HG02970 (cell line): ENCODE measurements at regions not wholly inside any gene's neighbourhood (a gene's known extent, or its start where the extent isn't known, plus 50 kb on each side); places are given as distances from the start of the nearest gene placed in this dataset.

Experiments used
- ATAC-seq: cut with Tn5 transposase; IDR thresholded peaks from one replicate; pipeline ENCODE4 v1.9.1; 2021; ENCODE audit warnings: mild to moderate bottlenecking, moderate library complexity, moderate number of reproducible peaks; ENCODE audit not compliant: unreplicated experiment, low FRiP score

DNA sequence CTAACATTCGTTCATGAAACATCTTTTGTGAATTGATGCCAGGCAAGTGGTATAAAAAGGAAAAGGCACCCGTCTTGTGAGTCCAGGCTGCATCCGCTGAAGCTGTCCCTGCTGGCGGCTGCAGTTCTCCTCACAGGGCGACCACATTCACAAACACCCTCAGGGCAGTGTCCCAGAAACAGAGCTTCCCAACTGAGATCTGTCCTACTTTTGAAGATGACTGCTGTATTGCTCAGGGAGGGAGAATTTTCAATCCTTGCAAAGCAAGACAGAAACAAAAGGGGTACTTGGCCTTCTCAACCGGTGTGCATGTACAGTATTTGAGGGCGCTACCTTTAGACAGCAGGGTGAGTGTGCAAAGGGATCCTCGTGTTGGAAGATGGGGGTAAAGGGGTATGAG lies 316.1 kb downstream of the GADD45G start:
- ATAC-seq: no peak

DNA sequence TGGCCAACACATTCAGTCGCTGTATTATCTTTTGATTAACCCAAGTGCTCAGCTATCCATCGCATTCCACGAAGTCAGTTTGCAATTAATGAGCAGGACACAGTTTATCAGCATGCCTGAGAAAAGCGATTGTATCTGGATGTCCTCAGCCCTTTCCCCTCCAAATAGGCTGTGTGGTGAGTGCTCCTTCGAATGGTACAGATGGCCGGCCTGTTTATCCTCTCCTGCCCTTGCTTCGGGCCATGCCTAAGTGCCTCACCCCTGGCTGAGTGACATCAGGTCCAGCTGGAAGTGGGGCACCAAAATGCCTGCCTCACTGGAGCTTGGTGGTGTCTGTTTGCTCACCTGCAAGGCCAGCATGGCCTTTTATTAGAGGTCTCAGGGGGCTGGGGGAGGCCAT lies 317.3 kb downstream of the GADD45G start:
- ATAC-seq: no peak

DNA sequence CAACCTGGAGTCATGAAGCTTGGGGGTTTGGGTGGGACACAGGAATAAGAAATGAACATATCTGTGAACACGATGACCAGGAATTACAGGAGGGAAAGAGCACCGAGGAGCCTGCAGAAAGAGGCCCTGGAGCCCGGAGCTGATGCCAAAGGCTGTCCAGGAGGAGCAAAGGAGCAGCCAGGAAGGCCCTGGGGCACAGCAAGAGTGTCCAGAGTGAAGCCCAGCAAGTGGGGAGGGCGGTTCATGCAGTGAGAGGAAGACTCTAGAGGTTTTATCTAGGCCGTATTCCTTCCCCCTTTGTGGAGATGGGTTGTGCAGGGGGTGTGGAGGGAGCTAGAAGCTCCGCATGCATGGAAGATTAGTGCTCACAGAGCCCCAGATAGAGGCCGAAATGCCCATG lies 318.4 kb downstream of the GADD45G start:
- ATAC-seq: no peak

DNA sequence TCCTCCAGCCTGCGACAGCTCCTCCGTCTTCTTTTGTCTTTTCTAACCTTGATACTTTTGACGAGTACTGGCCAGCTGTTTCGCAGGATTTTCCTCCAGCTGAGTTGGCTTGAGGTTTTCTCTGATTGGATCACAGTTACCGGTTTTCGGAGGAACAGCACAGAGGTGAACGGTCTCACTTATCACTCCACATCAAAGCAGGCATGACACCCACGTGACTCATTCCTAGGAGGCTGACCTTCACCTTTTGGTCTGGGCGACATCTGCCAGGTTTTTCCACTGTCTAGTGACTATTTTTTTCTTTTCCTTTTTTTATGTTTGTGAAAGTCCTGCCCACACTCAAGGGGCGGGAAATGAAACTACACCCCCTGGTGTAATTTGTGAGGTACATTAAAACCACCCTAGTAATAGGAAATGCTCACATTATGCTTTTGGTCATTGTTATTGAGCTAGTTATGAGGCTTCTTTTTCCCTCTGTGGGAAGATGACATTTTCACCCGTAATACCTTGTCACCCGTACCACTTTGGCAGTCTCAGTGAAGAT lies 319.2 kb downstream of the GADD45G start:
- ATAC-seq: no peak

DNA sequence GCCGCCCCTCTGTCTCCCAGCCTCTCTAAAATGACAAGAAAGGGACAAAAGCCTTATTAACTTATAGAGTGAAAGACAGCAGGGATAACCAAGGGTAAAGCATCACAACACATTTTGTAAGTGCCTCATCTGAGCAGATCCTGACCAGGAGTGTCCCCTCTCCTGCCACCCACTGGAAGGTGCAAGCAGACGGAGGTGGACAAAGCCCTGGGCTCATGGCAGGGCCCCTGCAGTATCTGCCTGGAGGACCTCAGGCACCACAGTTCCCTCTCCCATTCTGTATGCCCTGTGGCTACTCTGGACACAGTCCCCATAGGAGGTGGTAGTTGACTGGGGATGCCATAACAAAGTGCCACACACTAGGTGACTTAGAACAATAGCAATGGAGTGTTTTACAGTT lies 319.8 kb downstream of the GADD45G start:
- no peak for ATAC-seq

DNA sequence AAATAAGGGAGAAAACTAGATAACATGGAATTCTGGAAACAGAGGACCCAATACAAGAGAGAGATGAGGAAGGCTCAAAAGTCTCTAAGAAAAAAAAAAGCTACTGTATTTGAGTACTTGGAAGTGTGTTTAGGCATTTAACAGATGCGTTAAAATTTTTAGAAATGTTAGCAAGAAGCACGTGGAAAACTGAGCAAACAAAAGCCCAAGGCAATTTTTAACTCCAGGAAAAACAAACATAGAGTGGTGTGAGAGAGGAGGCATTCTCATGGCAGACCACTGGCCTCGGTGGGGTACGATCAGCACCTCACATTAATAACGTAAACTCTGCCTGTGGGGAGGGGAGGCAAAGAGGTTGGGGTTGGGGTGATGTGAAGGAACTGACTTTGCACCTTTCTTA lies 321.4 kb downstream of the GADD45G start:
- no peak for ATAC-seq

DNA sequence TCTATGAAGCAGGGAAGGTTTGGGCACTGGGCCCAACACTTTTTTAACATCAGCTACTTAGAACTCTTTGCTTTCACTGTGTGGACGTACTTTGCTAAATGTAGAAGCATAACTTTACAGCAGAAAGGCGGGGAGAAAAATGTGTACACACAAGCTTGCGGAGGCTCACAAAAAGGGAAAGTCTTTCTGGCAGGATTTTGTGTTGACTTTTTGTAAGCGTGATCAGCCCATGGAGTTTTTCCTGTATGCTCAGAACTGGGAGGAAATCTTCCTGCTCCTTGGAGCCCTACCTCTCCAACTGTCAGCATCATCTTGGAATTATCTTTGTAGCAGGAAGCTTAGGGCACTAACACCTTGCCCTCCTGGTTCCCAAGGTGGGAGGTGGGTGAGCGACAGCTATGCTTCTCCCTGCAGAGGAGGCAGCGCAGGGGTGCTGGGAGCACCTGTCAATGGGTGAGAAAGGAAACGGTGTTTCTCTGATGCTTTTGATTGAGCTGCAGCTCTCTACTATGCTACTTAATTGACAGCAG lies 321.9 kb downstream of the GADD45G start:
- no peak for ATAC-seq

DNA sequence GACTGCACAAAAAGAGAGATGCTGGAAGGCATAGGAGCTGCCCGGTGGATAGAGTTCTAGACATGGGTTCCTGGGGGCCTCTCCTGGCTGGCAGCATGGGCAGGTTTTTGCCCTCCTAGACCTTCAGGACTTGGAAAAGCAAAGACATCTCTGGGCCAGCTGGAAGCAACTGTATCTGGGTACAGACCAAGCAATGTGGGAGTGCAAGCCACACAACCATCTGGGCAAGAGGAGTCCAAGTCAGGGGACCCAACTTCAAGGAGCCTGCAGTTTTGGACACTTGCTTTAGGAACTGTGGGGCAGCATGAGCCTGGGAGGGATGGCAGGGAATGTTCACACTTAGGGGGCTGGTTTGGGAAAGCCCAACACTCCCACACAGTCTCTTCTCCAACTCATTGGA lies 323.3 kb downstream of the GADD45G start:
- no peak for ATAC-seq

DNA sequence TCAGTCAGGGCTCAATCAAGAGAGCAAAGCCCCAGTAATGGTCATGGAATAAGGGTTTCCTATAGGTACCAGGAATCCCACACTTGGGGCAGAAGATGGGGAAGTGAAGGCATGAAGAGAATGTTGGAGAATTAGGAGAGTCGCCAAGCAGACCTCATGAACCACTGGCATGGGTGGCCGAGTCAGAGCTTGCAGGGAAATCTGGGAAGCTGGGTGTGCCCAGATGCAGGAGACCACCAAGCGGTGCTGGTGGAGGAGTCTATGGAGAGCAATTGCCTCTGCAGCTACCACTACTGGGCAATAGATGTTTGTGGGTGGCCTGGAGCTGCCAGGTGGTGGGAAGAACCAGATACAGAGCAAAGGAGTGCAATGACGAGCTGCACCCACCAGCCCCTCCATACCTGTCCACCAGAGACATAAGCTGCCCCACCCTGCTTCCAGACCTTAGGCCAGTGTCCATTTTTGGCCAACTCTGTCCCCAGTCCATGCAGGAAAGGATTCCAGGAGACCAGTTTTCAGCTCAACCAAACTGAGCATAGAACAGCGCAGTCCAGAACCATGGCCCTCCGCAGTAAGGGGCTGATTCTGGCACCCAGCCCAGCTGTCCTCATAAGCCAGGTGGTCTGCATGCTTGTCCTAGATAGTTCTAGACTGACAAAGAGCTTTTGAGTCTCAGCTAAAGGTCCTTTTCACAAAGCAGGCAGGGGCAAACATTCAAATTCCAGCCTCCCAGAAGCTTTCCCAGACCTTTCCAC lies 323.9 kb downstream of the GADD45G start:
- ATAC-seq: no peak

DNA sequence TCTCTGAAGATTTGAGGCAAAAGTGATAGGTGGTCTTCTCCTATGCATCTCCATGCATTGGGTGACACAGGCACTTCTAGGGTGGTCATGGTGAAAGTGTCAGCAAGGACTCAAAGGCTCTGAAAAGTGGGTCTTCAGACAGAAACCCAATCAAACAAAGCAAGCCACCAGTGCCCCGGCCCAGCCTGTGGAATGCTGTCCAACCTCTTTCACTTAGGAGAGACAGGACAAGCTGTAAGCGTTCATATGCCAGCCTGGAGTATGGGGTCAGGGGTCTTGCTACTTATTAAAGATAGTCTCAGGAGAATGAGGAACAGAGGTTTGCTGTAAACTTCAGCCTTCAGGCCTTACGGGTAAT lies 324.5 kb downstream of the GADD45G start:
- no peak for ATAC-seq

DNA sequence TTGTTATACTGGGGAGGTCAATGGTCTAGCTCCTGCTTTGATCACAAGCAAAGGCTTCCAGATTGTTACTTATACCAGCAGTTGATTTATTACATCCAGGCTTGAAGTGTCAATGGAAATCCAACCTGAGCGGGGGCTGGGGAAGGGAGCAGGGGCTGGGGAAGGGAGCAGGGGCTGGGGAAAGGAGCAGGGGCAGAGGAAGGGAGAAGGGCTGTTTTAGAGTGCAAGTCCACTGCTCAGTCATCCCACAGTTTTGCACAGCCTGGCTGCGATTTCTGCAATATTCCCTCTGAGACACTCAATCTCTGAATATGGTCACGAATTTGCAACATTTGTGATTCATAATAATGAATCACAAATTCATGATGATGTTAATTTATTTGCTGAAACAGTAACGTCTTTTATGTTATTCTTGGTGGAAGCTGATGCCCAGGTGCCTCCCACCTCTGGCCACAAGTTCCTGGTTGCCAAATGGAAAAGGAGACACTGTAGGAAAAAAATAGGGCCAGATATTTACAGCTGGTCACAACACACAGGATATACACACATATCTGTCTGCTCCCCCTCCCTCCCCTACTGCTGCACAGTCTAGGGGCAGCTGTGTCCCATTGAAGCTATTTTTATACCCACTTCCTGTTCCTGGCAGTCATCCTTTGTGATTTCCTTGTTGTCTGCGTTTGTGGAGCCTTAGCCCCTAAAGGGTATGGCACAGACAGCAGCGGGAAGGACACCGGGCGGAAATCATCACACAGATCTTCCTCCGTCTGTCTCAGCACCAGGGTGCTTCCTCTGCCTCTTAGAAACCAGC lies 325.1 kb downstream of the GADD45G start:
- ATAC-seq: no peak

DNA sequence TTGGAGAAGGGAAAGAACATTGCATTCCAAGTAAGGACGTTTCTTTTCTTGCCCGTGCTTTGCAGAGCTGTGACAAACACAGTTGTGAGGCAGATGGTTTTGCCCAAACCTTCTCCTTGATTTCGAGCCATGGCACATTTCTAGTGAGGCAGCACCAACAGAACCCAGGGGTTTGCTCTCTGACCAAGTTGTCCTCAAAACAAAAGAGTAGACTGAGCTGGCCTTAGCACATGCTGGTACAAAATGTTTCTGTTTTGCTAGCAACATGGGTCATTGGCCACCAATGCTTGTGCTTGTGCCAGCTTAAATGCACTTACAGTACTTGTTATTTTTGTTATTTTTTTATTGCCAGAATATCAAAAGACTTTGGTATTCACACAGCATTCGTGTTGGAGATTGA lies 328.8 kb downstream of the GADD45G start:
- ATAC-seq: no peak

DNA sequence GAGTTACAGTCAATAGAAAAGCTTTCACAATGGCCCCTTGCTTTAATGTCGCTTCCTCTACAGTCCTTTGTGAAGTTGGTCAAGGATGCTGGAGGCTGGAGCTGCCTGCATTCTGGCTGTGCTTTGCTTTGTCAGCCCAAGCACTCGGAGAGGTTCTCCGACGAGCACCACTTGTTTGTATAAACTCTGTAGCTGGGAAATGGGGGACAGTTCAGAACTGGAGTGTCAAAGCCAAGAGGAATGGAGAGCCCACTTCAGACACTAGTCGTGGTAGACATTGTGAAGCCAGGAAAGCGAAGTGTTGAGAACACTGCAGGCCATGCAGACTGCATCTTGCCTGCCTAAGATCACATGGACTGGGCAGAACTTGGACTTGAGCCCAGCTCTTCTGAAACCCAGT lies 330.3 kb downstream of the GADD45G start:
- ATAC-seq: no peak

DNA sequence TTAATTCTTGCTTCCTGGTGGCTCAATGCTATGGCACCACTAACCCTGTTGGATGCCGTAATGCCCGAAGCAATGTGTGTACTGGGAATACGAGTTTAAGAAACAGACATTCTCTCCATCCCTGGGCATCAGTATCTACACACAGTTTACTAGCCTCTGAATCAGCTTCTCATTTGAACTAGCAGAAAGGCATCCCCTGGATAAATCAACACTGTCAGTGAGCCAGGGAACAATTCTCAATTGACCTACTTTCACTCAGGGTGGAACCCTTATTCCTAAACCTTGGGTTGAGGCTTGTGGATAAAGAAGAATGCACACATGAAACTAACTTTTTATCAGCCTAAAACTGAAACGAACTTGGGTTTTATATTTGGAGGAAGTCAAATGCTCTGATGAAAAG lies 331.0 kb downstream of the GADD45G start:
- no peak for ATAC-seq

DNA sequence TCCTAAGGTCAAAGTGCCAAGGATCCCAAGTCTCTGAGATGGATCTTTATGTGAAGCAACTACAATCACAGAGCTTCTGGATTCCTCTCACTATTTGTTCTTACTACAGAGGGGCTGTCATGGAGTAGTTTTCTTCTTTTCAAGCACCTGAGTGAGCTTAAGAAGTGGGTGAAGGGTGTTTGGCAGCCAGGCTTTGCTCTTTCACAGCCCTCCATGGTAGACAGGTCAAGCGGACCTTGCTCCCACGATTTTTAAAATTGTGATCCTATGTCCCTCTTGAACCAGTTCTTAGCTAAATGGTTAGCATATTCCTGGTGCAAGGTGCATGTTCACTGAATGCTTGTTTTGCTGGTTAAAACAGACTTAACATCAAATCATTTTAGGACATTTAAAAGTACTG lies 332.2 kb downstream of the GADD45G start:
- ATAC-seq: no peak

DNA sequence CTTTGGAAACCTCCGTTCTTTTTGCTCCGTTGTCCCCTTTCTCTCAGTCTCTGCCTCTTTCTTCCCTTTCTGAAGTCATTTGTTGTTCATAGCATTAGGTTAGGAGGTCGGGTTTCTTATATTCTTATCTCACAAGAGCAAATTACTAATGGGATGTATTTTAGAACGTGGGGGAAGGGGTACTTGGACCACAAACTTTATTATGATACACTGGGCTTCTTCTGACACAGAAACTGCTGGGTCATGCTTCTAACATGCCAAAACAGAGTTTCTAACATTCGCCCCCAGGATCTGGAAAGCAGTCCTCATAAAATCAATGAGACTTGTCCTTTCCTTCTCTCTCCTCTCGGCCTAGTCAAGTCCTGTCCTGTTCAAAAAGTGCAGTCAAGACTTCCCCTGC lies 334.4 kb downstream of the GADD45G start:
- no peak for ATAC-seq

DNA sequence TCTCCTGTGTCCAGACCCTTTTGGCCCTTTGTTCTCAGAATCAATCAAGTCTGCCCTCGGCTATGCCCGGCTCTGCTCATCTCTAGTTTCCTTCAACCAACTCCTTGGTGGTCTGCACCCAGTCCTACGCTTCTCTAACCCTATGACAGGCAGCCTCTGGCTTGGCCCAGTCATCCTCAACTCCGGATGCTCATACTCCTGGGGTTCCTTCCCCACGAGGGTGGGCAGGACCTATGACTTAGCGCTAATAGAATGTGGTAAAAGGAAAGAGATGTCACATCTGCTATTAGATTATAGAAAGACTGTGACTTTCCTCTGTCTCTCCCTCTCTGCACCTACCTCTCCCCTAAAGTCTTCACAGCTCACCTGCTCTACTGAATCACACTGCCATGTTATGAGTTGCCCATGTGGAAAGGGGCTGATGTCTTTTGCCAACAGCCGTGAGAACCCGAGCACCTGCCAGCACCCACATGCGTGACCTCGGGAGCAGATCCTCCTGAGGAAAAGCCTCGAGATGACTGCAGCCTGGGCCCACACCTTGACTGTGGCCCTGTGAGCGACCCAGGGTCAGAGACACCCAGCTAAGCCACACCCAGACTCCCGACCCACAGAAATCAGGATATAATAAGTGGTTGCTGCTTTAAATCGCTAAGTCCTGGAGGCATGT lies 334.9 kb downstream of the GADD45G start:
- no peak for ATAC-seq

DNA sequence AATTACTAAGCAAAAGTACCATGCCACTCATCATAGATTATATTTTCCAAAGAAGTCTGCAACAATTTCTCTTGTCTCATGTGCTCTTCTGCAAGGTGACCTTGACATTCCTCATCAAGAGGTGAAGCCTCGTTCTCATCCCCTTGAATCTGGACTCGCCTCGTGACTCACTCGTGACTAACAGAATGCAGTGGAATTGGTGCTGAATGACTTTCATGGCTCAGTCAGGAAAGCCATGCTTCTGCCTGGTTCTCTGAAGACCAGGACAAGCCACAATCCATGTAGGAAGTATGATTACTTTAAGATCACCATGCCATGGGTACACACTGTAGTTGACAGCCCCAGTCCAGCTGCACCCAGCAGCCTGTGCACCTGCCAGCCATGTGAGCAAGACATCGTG lies 335.8 kb downstream of the GADD45G start:
- no peak for ATAC-seq

DNA sequence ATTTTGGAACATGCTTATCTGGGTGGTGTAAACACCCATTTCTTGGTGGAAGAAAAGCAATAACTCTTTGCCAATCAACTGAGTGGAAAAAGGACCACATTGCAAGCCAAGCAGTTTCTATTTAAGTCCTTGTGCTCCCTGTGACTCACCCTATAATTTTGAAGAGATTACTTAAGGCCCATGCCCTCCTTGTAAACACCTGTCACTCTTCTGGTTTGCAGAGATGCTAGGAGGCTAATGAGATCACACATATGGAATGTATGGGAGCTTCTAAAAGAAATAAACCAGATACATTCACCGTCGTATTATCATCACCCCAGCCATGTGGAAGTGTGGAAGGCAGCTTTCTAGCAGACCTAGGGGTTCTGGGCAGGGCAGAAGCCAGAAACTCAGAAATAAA lies 337.1 kb downstream of the GADD45G start:
- no peak for ATAC-seq

DNA sequence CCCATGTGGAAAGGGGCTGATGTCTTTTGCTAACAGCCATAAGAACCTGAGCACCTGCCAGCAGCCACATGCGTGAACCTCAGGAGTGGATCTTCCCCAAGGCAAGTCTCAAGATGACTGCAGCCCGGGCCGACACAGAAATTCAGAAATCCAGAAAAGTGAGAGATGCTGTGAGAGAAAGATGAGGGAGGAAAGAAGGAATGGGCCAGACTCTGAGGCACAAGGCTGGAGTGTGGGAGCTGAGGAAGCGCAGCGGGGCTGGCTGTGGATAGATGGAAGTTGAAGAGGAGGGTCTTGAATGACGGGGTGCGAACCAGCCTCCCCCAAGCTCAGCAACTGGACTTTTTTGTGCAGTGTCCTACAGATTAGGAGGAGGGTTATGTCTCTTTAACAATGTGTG lies 337.8 kb downstream of the GADD45G start:
- no peak for ATAC-seq

DNA sequence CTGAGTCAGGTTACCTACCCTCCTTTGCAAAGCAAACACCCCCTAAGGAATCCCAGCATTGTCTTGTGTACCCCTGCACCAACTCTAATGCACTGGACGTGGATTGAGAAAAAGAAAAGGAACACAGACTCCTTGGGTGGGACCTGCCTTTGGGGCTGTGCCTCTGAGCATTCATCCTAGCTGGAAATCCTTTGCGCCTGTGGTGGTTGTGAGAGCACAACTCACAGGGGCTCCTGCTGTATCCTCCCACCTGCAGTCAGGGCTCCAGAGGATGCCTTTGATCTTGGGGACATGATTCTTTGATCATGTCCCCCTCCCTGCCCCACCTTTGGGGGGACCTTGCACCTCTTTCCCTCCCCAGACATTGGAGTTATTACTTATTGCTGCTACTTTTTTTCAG lies 338.5 kb downstream of the GADD45G start:
- ATAC-seq: no peak
